B cell (primary cell): ENCODE measurements at regions not wholly inside any gene's neighbourhood (a gene's known extent, or its start where the extent isn't known, plus 50 kb on each side); places are given as distances from the start of the nearest gene placed in this dataset.

ENCODE experiments used
- ATAC-seq: fragments of 200-7000 bp; cut with Tn5 transposase; one replicate; pipeline ENCODE4 v1.10.0; 2021; ENCODE audit warnings: low read depth, mild to moderate bottlenecking, moderate number of reproducible peaks, moderate library complexity
- CTCF ChIA-PET: fragments of 350-600 bp; sonication (Branson Sonifier 250); formaldehyde crosslinking; loops from one replicate; lab custom pipeline; 2021; ENCODE audit warnings: antibody characterized with exemption, inconsistent platforms; lab: Charles Lee
- POLR2A ChIA-PET: fragments of 350-600 bp; sonication (Branson Sonifier 250); formaldehyde crosslinking; loops from one replicate; lab custom pipeline; 2021; ENCODE audit warnings: antibody characterized with exemption; lab: Charles Lee
- DNase-seq: peaks from one replicate; pipeline ENCODE4 v3.0.0; 2013
- H2AFZ ChIP-seq: 2 replicates; pipeline ENCODE4 v1.6.1; 2012; ENCODE audit warnings: mild to moderate bottlenecking, low read depth, low read length; ENCODE audit not compliant: insufficient read depth, poor library complexity, severe bottlenecking
- H3K27ac ChIP-seq, 2 donors: 1 replicate in 1 of 2; 2 replicates in 1 of 2; pipeline ENCODE4 v1.5.1; 2012 to 2013; ENCODE audit warnings: low read length in 2 of 2, mild to moderate bottlenecking in 2 of 2, moderate library complexity in 1 of 2
- H3K27me3 ChIP-seq, 4 experiments: fragments of 200-600 bp in 1 of 4; sonication (generic) in 1 of 4; replicated peaks in 1 of 4; 1 replicate in 2 of 4; 2 replicates in 2 of 4; pipeline versions ENCODE4 v1.6.1 to v1.7.0; 2013 to 2016; ENCODE audit warnings: low read length in 3 of 4, mild to moderate bottlenecking in 2 of 4, mixed read lengths in 1 of 4, moderate library complexity in 1 of 4; ENCODE audit not compliant: insufficient read depth in 4 of 4, control insufficient read depth in 3 of 4; ENCODE audit errors: control extremely low read depth in 1 of 4
- H3K36me3 ChIP-seq, 2 experiments: replicated peaks in 1 of 2; 1 replicate in 1 of 2; 2 replicates in 1 of 2; pipeline versions ENCODE4 v1.6.1 to v1.7.1; 2013; ENCODE audit warnings: low read length in 1 of 2; ENCODE audit not compliant: insufficient read depth in 2 of 2, control insufficient read depth in 1 of 2; ENCODE audit errors: control extremely low read depth in 1 of 2, extremely low read depth in 1 of 2
- H3K4me1 ChIP-seq, 2 donors: fragments of 200-600 bp in 1 of 2; sonication (generic) in 1 of 2; 1 replicate in 1 of 2; 2 replicates in 1 of 2; pipeline versions ENCODE4 v1.5.1 to v1.6.1; 2013 to 2017; ENCODE audit warnings: low read length in 2 of 2; ENCODE audit not compliant: control insufficient read depth in 2 of 2, insufficient read depth in 2 of 2
- H3K4me2 ChIP-seq: replicated peaks from 2 replicates; pipeline ENCODE3; 2012; ENCODE audit warnings: mild to moderate bottlenecking, low read depth, low read length; ENCODE audit not compliant: poor library complexity, severe bottlenecking
- H3K4me3 ChIP-seq, 5 experiments: fragments of 200-600 bp in 1 of 5; sonication (generic) in 1 of 5; 1 replicate in 3 of 5; 2 replicates in 2 of 5; pipeline versions ENCODE4 v1.5.1 to v1.7.0; 2011 to 2016; ENCODE audit warnings: low read length in 4 of 5, mild to moderate bottlenecking in 4 of 5, low read depth in 2 of 5, control low read depth in 1 of 5, moderate library complexity in 1 of 5; ENCODE audit not compliant: insufficient read depth in 1 of 5; ENCODE audit errors: control extremely low read depth in 1 of 5, extremely low read depth in 1 of 5
- H3K79me2 ChIP-seq: fragments of 200-600 bp; sonication (generic); one replicate; pipeline ENCODE4 v1.6.0; 2016; ENCODE audit warnings: low read length; ENCODE audit not compliant: control insufficient read depth, insufficient read depth
- H3K9ac ChIP-seq: fragments of 200-600 bp; sonication (generic); 2 replicates; pipeline ENCODE4 v1.6.1; 2017; ENCODE audit warnings: mild to moderate bottlenecking, low read length, moderate library complexity
- H3K9me3 ChIP-seq, 3 donors: one replicate each; pipeline versions ENCODE4 v1.6.1 to v1.7.1; 2013; ENCODE audit warnings: low read length in 2 of 3; ENCODE audit not compliant: control insufficient read depth in 2 of 3, insufficient read depth in 1 of 3; ENCODE audit errors: control extremely low read depth in 1 of 3
- H4K20me1 ChIP-seq: 2 replicates; pipeline ENCODE4 v1.6.0; 2012; ENCODE audit warnings: mild to moderate bottlenecking, low read length; ENCODE audit not compliant: insufficient read depth, control insufficient read depth, poor library complexity, severe bottlenecking
- H3K27ac Mint-ChIP-seq: one replicate; pipeline ENCODE4 v1.8.0; 2021; ENCODE audit warnings: mixed read lengths
- H3K27me3 Mint-ChIP-seq: one replicate; pipeline ENCODE4 v1.8.0; 2021; ENCODE audit warnings: mixed read lengths
- H3K4me1 Mint-ChIP-seq: one replicate; pipeline ENCODE4 v1.8.0; 2021; ENCODE audit warnings: mixed read lengths
- H3K4me3 Mint-ChIP-seq: one replicate; pipeline ENCODE4 v1.8.0; 2021; ENCODE audit warnings: mixed read lengths
- H3K9me3 Mint-ChIP-seq: one replicate; pipeline ENCODE4 v1.8.0; 2022; ENCODE audit warnings: mixed read lengths; ENCODE audit not compliant: insufficient read depth
- CTCF ChIP-seq: fragments of 200-600 bp; IDR thresholded peaks from one replicate; pipeline ENCODE4 v1.8.0; 2022; ENCODE audit warnings: antibody characterized with exemption, mild to moderate bottlenecking
- EZH2 ChIP-seq: IDR thresholded peaks from 2 replicates; pipeline ENCODE4 v1.6.1; 2012; ENCODE audit warnings: borderline replicate concordance, low read depth, mild to moderate bottlenecking, moderate library complexity, low read length; ENCODE audit not compliant: insufficient read depth, poor library complexity, severe bottlenecking
- WGBS: methylation state at CpG from one replicate; pipeline ENCODE4 v1.1.5; 2013; ENCODE audit warnings: missing lambda C conversion rate; ENCODE audit not compliant: insufficient coverage; 5-methylcytosine and 5-hydroxymethylcytosine counted together
- intact Hi-C: fragments of 100-400 bp; cut with micrococcal nuclease; formaldehyde crosslinking; loops from one replicate; pipeline ENCODE4 v1.10.0; 2022

- ATAC-seq: no peak
- no peaks in the 10 kb centered on the region for H3K79me2 ChIP-seq
- no peak for TF ChIP-seq CTCF
- no peak for TF ChIP-seq EZH2
- no peaks in the 10 kb centered on the region for H3K9me3 Mint-ChIP-seq
- ChIA-PET POLR2A (no interaction called here), CTCF (no interaction called here)
- no peak overlapping the region for H3K4me3 ChIP-seq
- no peak for DNase-seq
- no peak overlapping the region for H3K27ac Mint-ChIP-seq
- no peak overlapping the region for H3K4me3 Mint-ChIP-seq
- intact Hi-C loops: no loop called here
- no peak overlapping the region for H3K27ac ChIP-seq
- no peaks in the 10 kb centered on the region for H3K27me3 Mint-ChIP-seq
- H3K36me3 ChIP-seq: no peaks in the 10 kb centered on the region
- no peaks in the 10 kb centered on the region for H3K9me3 ChIP-seq
- H2AFZ ChIP-seq: no peak overlapping the region
- H3K9ac ChIP-seq: no peak overlapping the region
- H3K27me3 ChIP-seq: no peaks in the 10 kb centered on the region
- no peaks in the 10 kb centered on the region for H3K4me1 ChIP-seq
- no peaks in the 10 kb centered on the region for H4K20me1 ChIP-seq
- WGBS: no CpG with 5 or more reads among the region's 2 CpGs
- H3K4me1 Mint-ChIP-seq: no peaks in the 10 kb centered on the region
- H3K4me2 ChIP-seq: no peak overlapping the region
Observed at GRCh38 chrX:106220177-106220576, 52.1 kb downstream of the PWWP3B start.

GRCh38 chrX:106243376-106243775 is 75.3 kb downstream of the PWWP3B start:
- ATAC-seq (no peak), DNase-seq (no peak)
- H3K4me1 ChIP-seq: no peaks in the 10 kb centered on the region
- Mint-ChIP-seq H3K27me3 (no peaks in the 10 kb centered on the region), H3K27ac (no peak overlapping the region), H3K9me3 (no peaks in the 10 kb centered on the region), H3K4me3 (no peak overlapping the region), H3K4me1 (no peaks in the 10 kb centered on the region)
- H3K27me3 ChIP-seq: no peaks in the 10 kb centered on the region
- H3K4me2 ChIP-seq: no peak overlapping the region
- no peak overlapping the region for H2AFZ ChIP-seq
- H4K20me1 ChIP-seq: no peaks in the 10 kb centered on the region
- H3K4me3 ChIP-seq: no peak overlapping the region
- no peaks in the 10 kb centered on the region for H3K79me2 ChIP-seq
- intact Hi-C loops: no loop called here
- CTCF ChIA-PET: no interaction called here
- H3K9me3 ChIP-seq: no peaks in the 10 kb centered on the region
- no peaks in the 10 kb centered on the region for H3K36me3 ChIP-seq
- no peak overlapping the region for H3K9ac ChIP-seq
- POLR2A ChIA-PET: no interaction called here
- TF ChIP-seq EZH2 (no peak), CTCF (no peak)
- H3K27ac ChIP-seq: no peak overlapping the region
